ENCODE measurements at regions not wholly inside any gene's neighbourhood (a gene's known extent, or its start where the extent isn't known, plus 50 kb on each side); places are given as distances from the start of the nearest gene placed in this dataset.

- TF ChIP-seq PRPF4 (IDR thresholded peaks at IDR 0.05; ENCODE audit: low read depth, low read length, poor library complexity, severe bottlenecking): no peak
- no peak for TF ChIP-seq POLR2A (IDR thresholded peaks at IDR 0.05; ENCODE audit: insufficient read depth in 1 of 2, low read depth in 2 of 2, low read length in 2 of 2)
- no peak for TF ChIP-seq MEIS1 (CRISPR knock-in tag; IDR thresholded peaks at IDR 0.05; ENCODE audit: borderline replicate concordance)
- no peak for TF ChIP-seq PPARG (CRISPR knock-in tag; conservative IDR thresholded peaks at IDR 0.05)
- no peak for TF ChIP-seq CTCF (CRISPR knock-in tag; IDR thresholded peaks at IDR 0.05)
- no peak for TF ChIP-seq PHF20 (CRISPR knock-in tag; IDR thresholded peaks at IDR 0.05)
- TF ChIP-seq BCLAF1 (IDR thresholded peaks at IDR 0.05): no peak
- TF ChIP-seq HNF1A (IDR thresholded peaks at IDR 0.05; ENCODE audit: low read depth): no peak
- TF ChIP-seq HNF1A (CRISPR knock-in tag; IDR thresholded peaks at IDR 0.05; ENCODE audit: borderline replicate concordance): no peak
- TF ChIP-seq KLF16 (CRISPR knock-in tag; IDR thresholded peaks at IDR 0.05): no peak
- no peak for TF ChIP-seq MAFK (conservative IDR thresholded peaks at IDR 0.05 in 1 of 2, IDR thresholded peaks at IDR 0.05 in 1 of 2; ENCODE audit: low read length in 2 of 2)
- no peak for TF ChIP-seq NFIC (IDR thresholded peaks at IDR 0.05; ENCODE audit: low read length)
- no peak for TF ChIP-seq FOXK2 (IDR thresholded peaks at IDR 0.05)
- TF ChIP-seq STAG1 (CRISPR knock-in tag; IDR thresholded peaks at IDR 0.05): no peak
- TF ChIP-seq NFE2L2 (IDR thresholded peaks at IDR 0.05; ENCODE audit: low read length): no peak
Measured at GRCh38 chr3:165459111-165459510, 262.9 kb upstream of the SLITRK3 start.
